SK-N-SH (cell line): ENCODE measurements at regions not wholly inside any gene's neighbourhood (a gene's known extent, or its start where the extent isn't known, plus 50 kb on each side); places are given as distances from the start of the nearest gene placed in this dataset.

ENCODE experiments used
- CHD2 ChIP-seq: fragments of 150-350 bp; IDR thresholded peaks from 2 replicates; pipeline ENCODE4 v1.6.1; 2018; ENCODE audit warnings: low read length; ENCODE audit not compliant: partially characterized antibody
- CTCF ChIP-seq: fragments of 200-600 bp; sonication (generic); IDR thresholded peaks from 2 replicates; pipeline ENCODE4 v1.6.1; 2017; ENCODE audit warnings: antibody characterized with exemption, mild to moderate bottlenecking, moderate library complexity
- FOSL2 ChIP-seq: IDR thresholded peaks from 2 replicates; pipeline ENCODE4 v1.4.0; 2012; ENCODE audit warnings: low read depth, mild to moderate bottlenecking, moderate library complexity, borderline replicate concordance
- RCOR1 ChIP-seq: fragments of 150-350 bp; IDR thresholded peaks from 2 replicates; pipeline ENCODE4 v1.6.1; 2017; ENCODE audit warnings: antibody characterized with exemption, low read length
- RFX5 ChIP-seq: IDR thresholded peaks from 2 replicates; pipeline ENCODE4 v1.6.1; 2012; ENCODE audit warnings: mild to moderate bottlenecking, improper control_type of control experiment, low read length
- SIN3A ChIP-seq: IDR thresholded peaks from 2 replicates; pipeline ENCODE4 v1.6.1; 2012; ENCODE audit warnings: low read depth, mild to moderate bottlenecking, low read length, moderate library complexity, borderline replicate concordance
- SMC3 ChIP-seq: IDR thresholded peaks from 2 replicates; pipeline ENCODE4 v1.6.1; 2012; ENCODE audit warnings: low read depth, low read length, improper control_type of control experiment
- TF ChIP-seq, protein P1 (sequence below): IDR thresholded peaks from 2 replicates; pipeline ENCODE4 v1.4.0; 2012; ENCODE audit warnings: low read depth

DNA sequence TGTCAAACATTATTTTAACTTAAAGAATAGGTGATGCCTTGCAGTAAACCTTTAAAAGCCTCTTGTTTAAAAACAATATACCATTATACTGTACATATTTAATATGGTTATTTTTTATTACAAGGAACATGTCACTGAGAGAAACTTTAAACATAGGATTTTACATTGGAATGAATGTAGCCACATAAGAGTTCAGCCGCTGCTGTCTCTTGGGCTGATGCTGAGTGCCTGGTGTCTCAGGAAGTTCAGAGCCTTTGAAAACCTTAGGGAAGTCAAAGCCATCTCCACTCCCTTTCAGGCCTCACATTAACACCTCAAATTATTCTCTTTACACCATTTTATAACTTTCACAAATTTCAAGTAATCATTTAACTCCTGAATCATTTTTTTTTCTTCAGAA is 93.5 kb upstream of the DKK2 start:
- TF ChIP-seq SIN3A (no peak), FOSL2 (no peak), CTCF (no peak), RCOR1 (no peak), RFX5 (no peak), SMC3 (no peak), CHD2 (no peak)
- TF ChIP-seq, protein P1, sequence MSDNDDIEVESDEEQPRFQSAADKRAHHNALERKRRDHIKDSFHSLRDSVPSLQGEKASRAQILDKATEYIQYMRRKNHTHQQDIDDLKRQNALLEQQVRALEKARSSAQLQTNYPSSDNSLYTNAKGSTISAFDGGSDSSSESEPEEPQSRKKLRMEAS, result no peak
